ENCODE measurements at regions not wholly inside any gene's neighbourhood (a gene's known extent, or its start where the extent isn't known, plus 50 kb on each side); places are given as distances from the start of the nearest gene placed in this dataset.

- Histone ChIP-seq H2AFZ (ENCODE audit: low read length) (no peak overlapping the region), H3K4me3 (ENCODE audit: low read length) (no peak overlapping the region), H3K36me3 (replicated peaks; ENCODE audit: insufficient read depth, low read length) (no peaks in the 10 kb centered on the region), H3K4me1 (ENCODE audit: low read length) (no peaks in the 10 kb centered on the region), H3K27ac (ENCODE audit: low read length) (no peak overlapping the region), H3K9ac (ENCODE audit: low read length) (no peak overlapping the region), H3K9me3 (replicated peaks; ENCODE audit: insufficient read depth, low read length) (no peaks in the 10 kb centered on the region; the same call in 1 of the 2 replicates), H3K27me3 (replicated peaks; ENCODE audit: insufficient read depth, low read length) (no peaks in the 10 kb centered on the region), H3K4me2 (ENCODE audit: low read depth, low read length) (no peak overlapping the region), H3K9me2 (replicated peaks; ENCODE audit: insufficient read depth, low read length) (no peaks in the 10 kb centered on the region), H3K79me2 (ENCODE audit: low read length) (no peaks in the 10 kb centered on the region), H4K20me1 (ENCODE audit: insufficient read depth, low read length) (no peaks in the 10 kb centered on the region), H3F3A (ENCODE audit: insufficient read depth, low read length) (no peaks in the 10 kb centered on the region)
- DNase-seq, result no peak
- TF ChIP-seq EZH2phosphoT487 (IDR thresholded peaks at IDR 0.05; ENCODE audit: low read length), result no peak
- TF ChIP-seq EZH2 (optimal IDR thresholded peaks at IDR 0.05; ENCODE audit: low read depth, low read length), result no peak
- no peak for TF ChIP-seq CTCF (IDR thresholded peaks at IDR 0.05; ENCODE audit: low read length)
Measured at GRCh38 chr2:83916559-83916958, 542.5 kb downstream of the SUCLG1 start.

DNA sequence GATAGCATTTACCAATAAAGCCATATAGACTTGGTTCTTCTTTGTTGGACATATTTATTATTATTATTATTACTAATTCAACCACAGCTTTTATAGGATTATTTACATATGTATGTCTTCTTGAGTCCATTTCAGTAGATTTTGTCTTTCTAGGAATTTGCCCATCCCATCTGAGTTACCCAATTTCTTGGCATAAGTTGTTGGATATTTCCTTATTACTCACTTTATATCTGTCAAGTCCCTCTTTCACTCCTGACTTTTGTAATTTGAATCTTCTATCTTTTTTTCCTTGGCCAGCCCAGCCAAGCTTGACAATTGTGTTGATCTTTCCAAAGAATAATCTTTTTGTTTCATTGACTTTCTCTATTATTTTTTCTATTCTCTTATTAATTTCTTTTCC is 543.7 kb downstream of the SUCLG1 start:
- no peak for TF ChIP-seq EZH2 (optimal IDR thresholded peaks at IDR 0.05; ENCODE audit: low read depth, low read length)
- no peak for TF ChIP-seq EZH2phosphoT487 (IDR thresholded peaks at IDR 0.05; ENCODE audit: low read length)
- no peak for TF ChIP-seq CTCF (IDR thresholded peaks at IDR 0.05; ENCODE audit: low read length)

DNA sequence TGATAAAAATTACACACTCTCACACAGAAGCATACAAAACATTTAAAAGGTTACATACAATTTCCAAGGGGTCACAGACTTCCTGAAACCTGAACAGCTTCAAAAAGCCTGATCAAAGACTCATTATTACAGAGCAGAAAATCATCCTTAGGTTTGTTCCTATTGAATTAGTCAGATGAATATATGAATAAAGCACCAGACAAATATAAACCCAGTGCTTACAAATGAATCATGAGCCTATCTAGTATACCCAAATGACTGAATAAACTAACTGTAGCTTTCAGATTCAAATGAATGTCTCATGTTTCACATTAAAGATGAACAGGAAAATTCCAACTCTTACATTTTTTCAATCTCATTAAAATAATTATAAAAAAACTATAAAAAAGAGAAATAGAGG is 550.3 kb downstream of the SUCLG1 start:
- Histone ChIP-seq H4K20me1 (ENCODE audit: insufficient read depth, low read length) (no peaks in the 10 kb centered on the region), H3K27me3 (replicated peaks; ENCODE audit: insufficient read depth, low read length) (no peaks in the 10 kb centered on the region), H3F3A (ENCODE audit: insufficient read depth, low read length) (no peaks in the 10 kb centered on the region), H3K4me3 (ENCODE audit: low read length) (no peak overlapping the region), H3K36me3 (replicated peaks; ENCODE audit: insufficient read depth, low read length) (no peaks in the 10 kb centered on the region), H3K27ac (ENCODE audit: low read length) (no peak overlapping the region), H3K4me1 (ENCODE audit: low read length) (no peaks in the 10 kb centered on the region), H3K79me2 (ENCODE audit: low read length) (no peaks in the 10 kb centered on the region), H3K9me2 (replicated peaks; ENCODE audit: insufficient read depth, low read length) (no peaks in the 10 kb centered on the region), H3K4me2 (ENCODE audit: low read depth, low read length) (no peak overlapping the region), H3K9me3 (replicated peaks; ENCODE audit: insufficient read depth, low read length) (no peaks in the 10 kb centered on the region), H3K9ac (ENCODE audit: low read length) (no peak overlapping the region), H2AFZ (ENCODE audit: low read length) (no peak overlapping the region)
- TF ChIP-seq EZH2 (optimal IDR thresholded peaks at IDR 0.05; ENCODE audit: low read depth, low read length) (no peak), EZH2phosphoT487 (IDR thresholded peaks at IDR 0.05; ENCODE audit: low read length) (no peak), CTCF (IDR thresholded peaks at IDR 0.05; ENCODE audit: low read length) (no peak)
- DNase-seq, result no peak

More for the DNA sequence above, 543.7 kb downstream of the SUCLG1 start:
- DNase-seq, result no peak
- Histone ChIP-seq H4K20me1 (ENCODE audit: insufficient read depth, low read length) (no peaks in the 10 kb centered on the region), H3K4me3 (ENCODE audit: low read length) (no peak overlapping the region), H3K4me1 (ENCODE audit: low read length) (no peaks in the 10 kb centered on the region), H3K4me2 (ENCODE audit: low read depth, low read length) (no peak overlapping the region), H3K9ac (ENCODE audit: low read length) (no peak overlapping the region), H3K27me3 (replicated peaks; ENCODE audit: insufficient read depth, low read length) (no peaks in the 10 kb centered on the region), H3K27ac (ENCODE audit: low read length) (no peak overlapping the region), H3K79me2 (ENCODE audit: low read length) (no peaks in the 10 kb centered on the region), H2AFZ (ENCODE audit: low read length) (no peak overlapping the region), H3K9me2 (replicated peaks; ENCODE audit: insufficient read depth, low read length) (no peaks in the 10 kb centered on the region), H3F3A (ENCODE audit: insufficient read depth, low read length) (no peaks in the 10 kb centered on the region), H3K36me3 (replicated peaks; ENCODE audit: insufficient read depth, low read length) (no peaks in the 10 kb centered on the region), H3K9me3 (replicated peaks; ENCODE audit: insufficient read depth, low read length) (no peaks in the 10 kb centered on the region; the same call in 1 of the 2 replicates)
